Transverse colon (tissue), 4 donors: ENCODE measurements at regions not wholly inside any gene's neighbourhood (a gene's known extent, or its start where the extent isn't known, plus 50 kb on each side); places are given as distances from the start of the nearest gene placed in this dataset.
"Not testable (repeated sequence)": the region's sequence is repeated elsewhere in the genome, so short reads cannot be mapped to it uniquely, and the experiment has no call there.

Experiments
- CTCF ChIP-seq, 5 experiments: fragments of 200-600 bp in 3 of 5; fragments of 450-650 bp in 2 of 5; sonication (generic) in 3 of 5; IDR thresholded peaks; 1 replicate in 2 of 5; 2 replicates in 3 of 5; pipeline ENCODE4 v1.5.1; 2016 to 2017; ENCODE audit warnings: antibody characterized with exemption in 5 of 5, inconsistent platforms in 3 of 5, mild to moderate bottlenecking in 2 of 5, moderate library complexity in 1 of 5
- EP300 ChIP-seq: sonication (generic); formaldehyde crosslinking; IDR thresholded peaks from one replicate; pipeline ENCODE4 v1.6.1; 2017; ENCODE audit warnings: antibody characterized with exemption, low read depth
- POLR2A ChIP-seq: fragments of 450-650 bp; IDR thresholded peaks from one replicate; pipeline ENCODE4 v1.6.1; 2016; ENCODE audit warnings: antibody characterized with exemption, mild to moderate bottlenecking, moderate library complexity
- POLR2AphosphoS5 ChIP-seq, 3 donors: sonication (generic); formaldehyde crosslinking; IDR thresholded peaks; one replicate each; pipeline ENCODE4 v1.6.1; 2016; ENCODE audit warnings: antibody characterized with exemption in 3 of 3

DNA sequence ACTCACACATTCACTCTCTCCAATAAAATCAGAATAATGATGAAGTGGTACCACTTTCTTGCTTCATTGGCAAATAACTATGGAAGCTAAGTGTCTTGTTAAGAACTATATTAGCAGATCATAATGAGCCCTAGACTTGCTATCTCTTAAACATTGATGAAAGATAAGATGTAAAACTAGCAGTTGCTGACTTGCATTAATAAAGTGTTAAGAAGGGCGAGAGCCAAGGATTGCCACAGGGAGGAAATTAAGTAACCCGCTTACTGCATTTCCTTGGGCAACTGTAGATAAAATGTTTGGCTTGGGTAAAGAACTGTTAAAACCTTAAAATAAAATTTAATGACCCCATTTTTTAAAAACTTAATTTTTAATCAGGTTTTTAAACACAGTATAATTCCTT is 167.0 kb downstream of the SPATA31A6 start:
- not testable (repeated sequence) for TF ChIP-seq POLR2A; CTCF (IDR thresholded peaks at IDR 0.05); POLR2AphosphoS5 (IDR thresholded peaks at IDR 0.05); EP300
